NT2/D1 (cell line): ENCODE measurements at regions not wholly inside any gene's neighbourhood (a gene's known extent, or its start where the extent isn't known, plus 50 kb on each side); places are given as distances from the start of the nearest gene placed in this dataset.

ENCODE experiments used
- SUZ12 ChIP-seq: IDR thresholded peaks from 2 replicates; pipeline ENCODE4 v1.6.1; 2011; ENCODE audit not compliant: insufficient read length, insufficient read depth; ENCODE audit errors: extremely low read depth
- YY1 ChIP-seq: IDR thresholded peaks from 2 replicates; pipeline ENCODE4 v1.6.1; 2011; ENCODE audit not compliant: insufficient read length, insufficient read depth
- ZNF274 ChIP-seq: IDR thresholded peaks from 2 replicates; pipeline ENCODE4 v1.6.1; 2011; ENCODE audit warnings: mild to moderate bottlenecking, low read depth, low read length

DNA sequence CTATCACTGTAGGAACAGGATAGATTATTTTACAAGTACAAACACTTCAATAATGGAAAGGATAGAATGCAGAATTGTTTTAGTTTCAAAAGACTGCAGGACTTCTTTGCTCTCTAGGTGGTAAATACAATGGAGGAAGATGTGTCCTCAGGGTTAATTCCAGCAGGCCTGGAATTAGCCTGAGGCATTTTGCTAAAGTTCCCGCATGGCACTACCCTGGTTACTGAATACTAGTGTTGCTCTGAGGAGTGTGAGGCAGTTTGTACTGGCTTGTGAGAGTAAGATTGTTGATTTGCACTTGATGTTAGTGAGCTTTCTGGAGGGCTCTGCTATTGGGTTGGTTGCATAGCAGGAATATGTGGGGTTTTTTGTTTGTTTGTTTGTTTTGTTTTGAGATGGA lies 61.4 kb downstream of the FASLG start:
- no peak for TF ChIP-seq YY1
- TF ChIP-seq ZNF274, result no peak
- TF ChIP-seq SUZ12, result no peak
